ENCODE measurements at regions not wholly inside any gene's neighbourhood (a gene's known extent, or its start where the extent isn't known, plus 50 kb on each side); places are given as distances from the start of the nearest gene placed in this dataset.

DNA sequence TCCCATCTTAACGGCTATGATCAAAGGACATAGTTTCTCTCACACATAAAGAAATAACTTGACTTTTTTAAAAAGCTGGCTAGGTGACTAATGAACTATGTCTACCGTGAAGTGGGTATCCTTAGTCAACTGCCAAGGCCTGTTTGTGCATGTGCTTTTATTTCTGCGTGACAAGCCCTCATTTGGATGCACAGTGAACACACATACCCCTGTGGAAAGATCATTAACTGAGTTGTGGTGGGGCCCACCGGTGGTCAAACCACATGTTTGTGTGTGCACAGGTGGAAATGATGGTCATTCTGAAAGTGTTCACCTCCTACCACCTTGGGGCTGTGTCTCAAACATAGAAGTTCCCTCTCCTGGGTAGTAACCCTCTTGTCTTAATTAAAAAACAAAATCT, 256.1 kb upstream of the SALL1 start:
- no peak for FAIRE-seq
- no peaks in the 10 kb centered on the region for H3K36me3 ChIP-seq (ENCODE audit: control insufficient read depth in 2 of 3, insufficient read depth in 3 of 3, low read length in 3 of 3)
- H3K9ac ChIP-seq (ENCODE audit: low read length in 3 of 3): no peak overlapping the region
- H3K27ac ChIP-seq (ENCODE audit: low read depth in 2 of 2, low read length in 2 of 2): peak overlapping the region; percentile 82 to 92
- no peak overlapping the region for H3K4me3 ChIP-seq (ENCODE audit: low read length in 3 of 3)
- TF ChIP-seq CTCF (IDR thresholded peaks at IDR 0.05; ENCODE audit: borderline replicate concordance, extremely low read depth, insufficient read depth): no peak
- DNase-seq: peak in 4 of 5 donors; percentile 58 to 72 (median 62)
- H3K4me1 ChIP-seq (ENCODE audit: control insufficient read depth in 2 of 3, insufficient read depth in 2 of 3, low read depth in 1 of 3, low read length in 3 of 3): peaks cover 0 to 33% (median 26%) of the 10 kb centered on the region in 3 donors
- intact Hi-C loops (cut with DNase I): no loop called here
- no peaks in the 10 kb centered on the region for H3K9me3 ChIP-seq (ENCODE audit: control insufficient read depth in 2 of 3, insufficient read depth in 1 of 3, low read length in 3 of 3)
- no peaks in the 10 kb centered on the region for H3K27me3 ChIP-seq (ENCODE audit: control insufficient read depth, insufficient read depth, low read length)

DNA sequence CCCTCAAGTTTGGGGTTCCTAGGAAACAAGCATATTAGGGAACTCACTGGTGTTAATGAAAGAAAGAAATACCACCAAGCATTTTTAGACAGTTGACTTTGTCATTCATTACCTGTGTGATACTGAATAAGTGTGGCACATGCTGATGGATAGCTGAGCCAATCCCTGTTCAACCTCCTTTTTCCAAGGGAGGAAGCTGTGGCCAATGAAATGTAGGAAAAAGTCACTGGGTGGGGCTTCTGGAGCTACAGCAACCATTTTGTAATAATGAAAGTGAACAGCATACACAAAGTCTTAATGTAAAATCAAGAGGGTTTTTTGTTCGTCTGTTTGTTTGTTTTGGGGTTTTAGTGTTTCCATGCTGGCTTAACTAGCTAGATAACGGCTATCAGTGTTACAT, 254.3 kb upstream of the SALL1 start:
- peaks cover 0 to 12% (median 0%) of the 10 kb centered on the region in 3 donors for H3K9me3 ChIP-seq (ENCODE audit: control insufficient read depth in 2 of 3, insufficient read depth in 1 of 3, low read length in 3 of 3)
- no peak overlapping the region for H3K4me3 ChIP-seq (ENCODE audit: low read length in 3 of 3)
- H3K4me1 ChIP-seq (ENCODE audit: control insufficient read depth in 2 of 3, insufficient read depth in 2 of 3, low read depth in 1 of 3, low read length in 3 of 3): peaks cover 0 to 39% (median 29%) of the 10 kb centered on the region in 3 donors
- DNase-seq (no peak), FAIRE-seq (no peak)
- no peaks in the 10 kb centered on the region for H3K36me3 ChIP-seq (ENCODE audit: control insufficient read depth in 2 of 3, insufficient read depth in 3 of 3, low read length in 3 of 3)
- intact Hi-C loops (cut with DNase I): no loop called here
- TF ChIP-seq CTCF (IDR thresholded peaks at IDR 0.05; ENCODE audit: borderline replicate concordance, extremely low read depth, insufficient read depth): no peak
- no peaks in the 10 kb centered on the region for H3K27me3 ChIP-seq (ENCODE audit: control insufficient read depth, insufficient read depth, low read length)
- H3K27ac ChIP-seq (ENCODE audit: low read depth in 2 of 2, low read length in 2 of 2): no peak overlapping the region
- H3K9ac ChIP-seq (ENCODE audit: low read length in 3 of 3): no peak overlapping the region

- H3K9ac ChIP-seq (ENCODE audit: low read length in 3 of 3): no peak overlapping the region
- no peaks in the 10 kb centered on the region for H3K36me3 ChIP-seq (ENCODE audit: control insufficient read depth in 2 of 3, insufficient read depth in 3 of 3, low read length in 3 of 3)
- no peak overlapping the region for H3K27ac ChIP-seq (ENCODE audit: low read depth in 2 of 2, low read length in 2 of 2)
- H3K4me3 ChIP-seq (ENCODE audit: low read length in 3 of 3): no peak overlapping the region
- H3K9me3 ChIP-seq (ENCODE audit: control insufficient read depth in 2 of 3, insufficient read depth in 1 of 3, low read length in 3 of 3): peaks cover 0 to 12% (median 0%) of the 10 kb centered on the region in 3 donors
- TF ChIP-seq CTCF (IDR thresholded peaks at IDR 0.05; ENCODE audit: borderline replicate concordance, extremely low read depth, insufficient read depth): no peak
- FAIRE-seq (no peak), DNase-seq (no peak)
- H3K27me3 ChIP-seq (ENCODE audit: control insufficient read depth, insufficient read depth, low read length): no peaks in the 10 kb centered on the region
- intact Hi-C loops (cut with DNase I): no loop called here
- H3K4me1 ChIP-seq (ENCODE audit: control insufficient read depth in 2 of 3, insufficient read depth in 2 of 3, low read depth in 1 of 3, low read length in 3 of 3): peaks cover 0 to 40% (median 26%) of the 10 kb centered on the region in 3 donors
These were observed 253.3 kb upstream of the SALL1 start for GRCh38 chr16:51404386-51404785.

GRCh38 chr16:51402785-51403184, 251.7 kb upstream of the SALL1 start:
- Histone ChIP-seq H3K4me3 (ENCODE audit: low read length in 3 of 3) (no peak overlapping the region), H3K9ac (ENCODE audit: low read length in 3 of 3) (no peak overlapping the region), H3K4me1 (ENCODE audit: control insufficient read depth in 2 of 3, insufficient read depth in 2 of 3, low read depth in 1 of 3, low read length in 3 of 3) (peaks cover 0 to 29% (median 18%) of the 10 kb centered on the region in 3 donors), H3K27ac (ENCODE audit: low read depth in 2 of 2, low read length in 2 of 2) (peak overlapping the region in 1 of 2 donors; percentile 78), H3K36me3 (ENCODE audit: control insufficient read depth in 2 of 3, insufficient read depth in 3 of 3, low read length in 3 of 3) (no peaks in the 10 kb centered on the region), H3K27me3 (ENCODE audit: control insufficient read depth, insufficient read depth, low read length) (no peaks in the 10 kb centered on the region), H3K9me3 (ENCODE audit: control insufficient read depth in 2 of 3, insufficient read depth in 1 of 3, low read length in 3 of 3) (peaks cover 0 to 12% (median 0%) of the 10 kb centered on the region in 3 donors)
- DNase-seq (no peak), FAIRE-seq (peak; percentile 91)
- no peak for TF ChIP-seq CTCF (IDR thresholded peaks at IDR 0.05; ENCODE audit: borderline replicate concordance, extremely low read depth, insufficient read depth)
- intact Hi-C loops (cut with DNase I): no loop called here
